Thyroid gland (tissue), 4 donors: ENCODE measurements at regions not wholly inside any gene's neighbourhood (a gene's known extent, or its start where the extent isn't known, plus 50 kb on each side); places are given as distances from the start of the nearest gene placed in this dataset.
A peak's percentile ranks its signal among the peaks of the same experiment; 100 is the strongest.

ENCODE experiments used
- DNase-seq, 2 donors: peaks; one replicate each; pipeline ENCODE4 v3.0.0-alpha.2; 2019
- H3K27ac ChIP-seq, 3 donors: fragments of 200-600 bp; sonication (generic); 1 replicate in 2 of 3; 2 replicates in 1 of 3; pipeline ENCODE4 v1.5.1; 2016 to 2019; ENCODE audit warnings: mild to moderate bottlenecking in 1 of 3, moderate library complexity in 1 of 3
- H3K27me3 ChIP-seq: fragments of 200-600 bp; sonication (generic); one replicate; pipeline ENCODE4 v1.5.1; 2019
- H3K36me3 ChIP-seq, 2 donors: fragments of 200-600 bp; sonication (generic); one replicate each; pipeline ENCODE4 v1.5.1; 2016 to 2019
- H3K4me1 ChIP-seq, 2 donors: fragments of 200-600 bp; sonication (generic); one replicate each; pipeline ENCODE4 v1.5.1; 2017 to 2019
- H3K4me3 ChIP-seq, 3 donors: fragments of 200-600 bp; sonication (generic); replicated peaks in 1 of 3; 1 replicate in 2 of 3; 2 replicates in 1 of 3; pipeline ENCODE4 v1.5.1; 2016; ENCODE audit warnings: mild to moderate bottlenecking in 1 of 3
- H3K9me3 ChIP-seq: fragments of 200-600 bp; sonication (generic); one replicate; pipeline ENCODE4 v1.5.1; 2017
- CTCF ChIP-seq, 6 experiments: fragments of 200-600 bp in 3 of 6; fragments of 450-650 bp in 3 of 6; sonication (generic) in 3 of 6; IDR thresholded peaks; one replicate each; pipeline ENCODE4 v1.5.1; 2016 to 2019; ENCODE audit warnings: antibody characterized with exemption in 6 of 6, mild to moderate bottlenecking in 2 of 6, inconsistent platforms in 1 of 6, moderate library complexity in 1 of 6
- POLR2A ChIP-seq, 2 donors: fragments of 450-650 bp; IDR thresholded peaks; one replicate each; pipeline ENCODE4 v1.6.1; 2017; ENCODE audit warnings: antibody characterized with exemption in 2 of 2, mild to moderate bottlenecking in 2 of 2, moderate library complexity in 1 of 2
- WGBS, 2 donors: methylation state at CpG; one replicate each; pipeline ENCODE4 v1.1.5; 2017; 5-methylcytosine and 5-hydroxymethylcytosine counted together
- intact Hi-C: fragments of 100-400 bp; cut with DNase I; formaldehyde crosslinking; loops from one replicate; pipeline ENCODE4 v1.15.1; 2023

GRCh38 chr10:57694956-57695608, 572.6 kb downstream of the IPMK start:
- no peaks in the 10 kb centered on the region for H3K27me3 ChIP-seq
- peaks cover 0 to 4% of the 10 kb centered on the region in 2 donors for H3K4me1 ChIP-seq
- H3K36me3 ChIP-seq = no peaks in the 10 kb centered on the region
- H3K9me3 ChIP-seq = no peaks in the 10 kb centered on the region
- intact Hi-C loops = no loop called here
- H3K27ac ChIP-seq = no peak overlapping the region
- TF ChIP-seq POLR2A (IDR thresholded peaks at IDR 0.05) = no peak
- TF ChIP-seq CTCF (IDR thresholded peaks at IDR 0.05) = no peak
- H3K4me3 ChIP-seq = no peak overlapping the region
- WGBS, 2 donors = 80 to 84% methylated on average over 3 of the region's 3 CpGs
- no peak for DNase-seq

- no peaks in the 10 kb centered on the region for H3K36me3 ChIP-seq
- WGBS, 2 donors = 52% methylated on average over 2 of the region's 2 CpGs
- no peaks in the 10 kb centered on the region for H3K27me3 ChIP-seq
- H3K4me3 ChIP-seq = no peak overlapping the region
- peaks cover 0 to 4% of the 10 kb centered on the region in 2 donors for H3K4me1 ChIP-seq
- H3K9me3 ChIP-seq = no peaks in the 10 kb centered on the region
- intact Hi-C loops = no loop called here
- peak in 1 of 2 donors; percentile 19 for DNase-seq
- TF ChIP-seq CTCF (IDR thresholded peaks at IDR 0.05) (no peak), POLR2A (IDR thresholded peaks at IDR 0.05) (no peak)
- peak overlapping the region in 1 of 3 donors; percentile 20 for H3K27ac ChIP-seq
Measured at GRCh38 chr10:57692255-57692980, 575.3 kb downstream of the IPMK start.

GRCh38 chr10:57689596-57690297, 577.9 kb downstream of the IPMK start:
- intact Hi-C loops = no loop called here
- H3K36me3 ChIP-seq = no peaks in the 10 kb centered on the region
- H3K27me3 ChIP-seq = no peaks in the 10 kb centered on the region
- WGBS, 2 donors = 75 to 83% methylated on average over 5 of the region's 5 CpGs
- no peak for TF ChIP-seq POLR2A (IDR thresholded peaks at IDR 0.05)
- no peak for TF ChIP-seq CTCF (IDR thresholded peaks at IDR 0.05)
- DNase-seq = no peak
- H3K4me1 ChIP-seq = peaks cover 0 to 4% of the 10 kb centered on the region in 2 donors
- H3K9me3 ChIP-seq = no peaks in the 10 kb centered on the region
- no peak overlapping the region for H3K4me3 ChIP-seq
- no peak overlapping the region for H3K27ac ChIP-seq

- no peak for DNase-seq
- no peaks in the 10 kb centered on the region for H3K27me3 ChIP-seq
- WGBS, 2 donors = 89 to 99% methylated on average over 1 of the region's 1 CpG
- H3K27ac ChIP-seq = no peak overlapping the region
- no peaks in the 10 kb centered on the region for H3K4me1 ChIP-seq
- intact Hi-C loops = no loop called here
- H3K9me3 ChIP-seq = no peaks in the 10 kb centered on the region
- TF ChIP-seq CTCF (IDR thresholded peaks at IDR 0.05) (no peak), POLR2A (IDR thresholded peaks at IDR 0.05) (no peak)
- no peaks in the 10 kb centered on the region for H3K36me3 ChIP-seq
- no peak overlapping the region for H3K4me3 ChIP-seq
Measured at GRCh38 chr10:57679916-57680315, 587.8 kb downstream of the IPMK start.

GRCh38 chr10:57675125-57675524, 592.6 kb downstream of the IPMK start:
- no peak for DNase-seq
- H3K36me3 ChIP-seq = no peaks in the 10 kb centered on the region
- H3K27me3 ChIP-seq = no peaks in the 10 kb centered on the region
- intact Hi-C loops = no loop called here
- no peak overlapping the region for H3K4me3 ChIP-seq
- no peaks in the 10 kb centered on the region for H3K4me1 ChIP-seq
- H3K27ac ChIP-seq = no peak overlapping the region
- H3K9me3 ChIP-seq = no peaks in the 10 kb centered on the region
- TF ChIP-seq CTCF (IDR thresholded peaks at IDR 0.05) (no peak), POLR2A (IDR thresholded peaks at IDR 0.05) (no peak)
- WGBS, 2 donors = 97 to 98% methylated on average over 1 of the region's 1 CpG
